Panc1 (cell line): ENCODE measurements at regions not wholly inside any gene's neighbourhood (a gene's known extent, or its start where the extent isn't known, plus 50 kb on each side); places are given as distances from the start of the nearest gene placed in this dataset.

Source experiments
- CTCF ChIP-seq: fragments of 450-650 bp; IDR thresholded peaks from 2 replicates; pipeline ENCODE4 v1.5.1; 2017; ENCODE audit warnings: mild to moderate bottlenecking
- POLR2AphosphoS5 ChIP-seq: IDR thresholded peaks from 2 replicates; pipeline ENCODE4 v1.6.1; 2012; ENCODE audit warnings: mild to moderate bottlenecking, low read depth, low read length, moderate library complexity
- REST ChIP-seq, 2 experiments: IDR thresholded peaks; 2 replicates each; pipeline ENCODE4 v1.6.1; 2011 to 2012; ENCODE audit warnings: low read depth in 2 of 2, control low read depth in 1 of 2, low read length in 1 of 2, mild to moderate bottlenecking in 1 of 2, moderate library complexity in 1 of 2; ENCODE audit not compliant: insufficient read depth in 1 of 2
- SIN3A ChIP-seq: IDR thresholded peaks from 2 replicates; pipeline ENCODE4 v1.6.1; 2012; ENCODE audit warnings: low read depth, mild to moderate bottlenecking, low read length, moderate library complexity, borderline replicate concordance; ENCODE audit not compliant: insufficient read depth
- TCF7L2 ChIP-seq: IDR thresholded peaks from 2 replicates; pipeline ENCODE4 v1.6.1; 2011; ENCODE audit warnings: mild to moderate bottlenecking, low read depth, low read length, inconsistent platforms

- TF ChIP-seq CTCF (no peak), REST (IDR thresholded peaks at IDR 0.05; ENCODE audit: insufficient read depth in 1 of 2, low read depth in 2 of 2, low read length in 1 of 2) (no peak), POLR2AphosphoS5 (no peak), SIN3A (no peak), TCF7L2 (no peak)
Measured at GRCh38 chr12:93094988-93095737, 166.1 kb upstream of the EEA1 start.
